ENCODE measurements at regions not wholly inside any gene's neighbourhood (a gene's known extent, or its start where the extent isn't known, plus 50 kb on each side); places are given as distances from the start of the nearest gene placed in this dataset.

GRCh38 chr7:41275255-41275654, 427.6 kb downstream of the INHBA start:
- no peak for ATAC-seq
- DNase-seq = peak in 1 of 4 donors; percentile 60
- Histone ChIP-seq H3K27me3 (no peaks in the 10 kb centered on the region), H3K27ac (no peak overlapping the region), H3K4me3 (no peak overlapping the region), H3K4me1 (no peaks in the 10 kb centered on the region), H3K36me3 (no peaks in the 10 kb centered on the region), H3K9me3 (no peaks in the 10 kb centered on the region)
- intact Hi-C loops (cut with DNase I) = no loop called here
- TF ChIP-seq, protein P1, sequence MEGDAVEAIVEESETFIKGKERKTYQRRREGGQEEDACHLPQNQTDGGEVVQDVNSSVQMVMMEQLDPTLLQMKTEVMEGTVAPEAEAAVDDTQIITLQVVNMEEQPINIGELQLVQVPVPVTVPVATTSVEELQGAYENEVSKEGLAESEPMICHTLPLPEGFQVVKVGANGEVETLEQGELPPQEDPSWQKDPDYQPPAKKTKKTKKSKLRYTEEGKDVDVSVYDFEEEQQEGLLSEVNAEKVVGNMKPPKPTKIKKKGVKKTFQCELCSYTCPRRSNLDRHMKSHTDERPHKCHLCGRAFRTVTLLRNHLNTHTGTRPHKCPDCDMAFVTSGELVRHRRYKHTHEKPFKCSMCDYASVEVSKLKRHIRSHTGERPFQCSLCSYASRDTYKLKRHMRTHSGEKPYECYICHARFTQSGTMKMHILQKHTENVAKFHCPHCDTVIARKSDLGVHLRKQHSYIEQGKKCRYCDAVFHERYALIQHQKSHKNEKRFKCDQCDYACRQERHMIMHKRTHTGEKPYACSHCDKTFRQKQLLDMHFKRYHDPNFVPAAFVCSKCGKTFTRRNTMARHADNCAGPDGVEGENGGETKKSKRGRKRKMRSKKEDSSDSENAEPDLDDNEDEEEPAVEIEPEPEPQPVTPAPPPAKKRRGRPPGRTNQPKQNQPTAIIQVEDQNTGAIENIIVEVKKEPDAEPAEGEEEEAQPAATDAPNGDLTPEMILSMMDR (IDR thresholded peaks at IDR 0.05) = no peak

DNA sequence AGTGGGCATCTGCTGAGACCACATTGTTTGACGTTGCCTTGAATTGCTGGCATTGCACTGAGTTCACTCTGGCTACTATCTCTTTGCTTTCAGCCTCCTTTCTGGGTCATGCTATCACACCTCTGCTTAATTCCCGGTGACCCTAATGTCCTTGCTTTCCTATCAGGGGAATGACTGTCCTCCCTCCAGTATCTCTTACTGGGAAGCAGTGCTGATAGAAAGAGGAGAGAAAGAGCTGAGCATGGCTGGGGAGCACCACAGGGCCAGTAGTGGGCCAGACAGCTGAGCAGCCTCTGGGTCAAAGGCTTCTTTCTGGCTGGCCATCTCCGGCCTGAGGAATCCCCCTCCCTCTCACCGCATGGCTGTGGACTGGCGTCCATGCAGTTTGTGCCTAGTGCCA, 428.7 kb downstream of the INHBA start:
- intact Hi-C loops (cut with DNase I) = no loop called here
- Histone ChIP-seq H3K27ac (no peak overlapping the region), H3K4me1 (no peaks in the 10 kb centered on the region), H3K9me3 (no peaks in the 10 kb centered on the region), H3K4me3 (no peak overlapping the region), H3K36me3 (no peaks in the 10 kb centered on the region), H3K27me3 (no peaks in the 10 kb centered on the region)
- TF ChIP-seq, protein P1 (IDR thresholded peaks at IDR 0.05) = no peak
- ATAC-seq = no peak
- DNase-seq = no peak

DNA sequence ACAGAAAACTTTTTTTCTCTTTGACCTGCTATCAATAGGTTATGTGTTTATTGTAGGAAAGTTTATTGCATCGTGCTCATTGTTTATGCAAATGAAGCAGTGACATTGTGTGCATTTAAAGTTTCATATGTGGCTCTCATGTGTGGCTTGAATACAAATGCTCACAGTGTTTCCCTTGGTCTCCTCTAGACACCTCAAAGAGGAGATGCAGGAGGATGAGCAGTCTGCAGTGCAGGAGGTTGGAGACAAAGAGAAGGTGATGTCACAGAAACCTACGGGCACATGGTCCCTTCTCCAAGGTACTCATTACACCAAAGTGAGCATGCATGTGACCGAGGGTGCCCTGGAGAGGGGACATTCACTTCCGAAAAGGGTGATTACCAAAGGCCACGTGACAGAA, 430.2 kb downstream of the INHBA start:
- no peak for ATAC-seq
- Histone ChIP-seq H3K4me3 (no peak overlapping the region), H3K27me3 (no peaks in the 10 kb centered on the region), H3K27ac (no peak overlapping the region), H3K4me1 (no peaks in the 10 kb centered on the region), H3K9me3 (no peaks in the 10 kb centered on the region), H3K36me3 (no peaks in the 10 kb centered on the region)
- TF ChIP-seq, protein P1 (IDR thresholded peaks at IDR 0.05) = no peak
- DNase-seq = no peak
- intact Hi-C loops (cut with DNase I) = no loop called here

- Histone ChIP-seq H3K9me3 (no peaks in the 10 kb centered on the region), H3K4me3 (no peak overlapping the region), H3K27me3 (no peaks in the 10 kb centered on the region), H3K36me3 (no peaks in the 10 kb centered on the region), H3K4me1 (no peaks in the 10 kb centered on the region), H3K27ac (no peak overlapping the region)
- DNase-seq = no peak
- intact Hi-C loops (cut with DNase I) = no loop called here
- TF ChIP-seq, protein P1 (IDR thresholded peaks at IDR 0.05) = no peak
- ATAC-seq = no peak
Measured at GRCh38 chr7:41268878-41269277, 434.0 kb downstream of the INHBA start.

GRCh38 chr7:41261080-41261479, 441.8 kb downstream of the INHBA start:
- no peaks in the 10 kb centered on the region for H3K4me1 ChIP-seq
- no peak overlapping the region for H3K4me3 ChIP-seq
- H3K27me3 ChIP-seq = no peaks in the 10 kb centered on the region
- H3K27ac ChIP-seq = no peak overlapping the region
- no peak for DNase-seq
- TF ChIP-seq, protein P1 (IDR thresholded peaks at IDR 0.05) = no peak
- no peaks in the 10 kb centered on the region for H3K36me3 ChIP-seq
- ATAC-seq = no peak
- H3K9me3 ChIP-seq = no peaks in the 10 kb centered on the region
- intact Hi-C loops (cut with DNase I) = no loop called here

All from left lung (tissue), 4 donors.